CD8-positive, alpha-beta memory T cell (primary cell): ENCODE measurements at regions not wholly inside any gene's neighbourhood (a gene's known extent, or its start where the extent isn't known, plus 50 kb on each side); places are given as distances from the start of the nearest gene placed in this dataset.

Experiments
- CTCF ChIA-PET: fragments of 350-600 bp; sonication (Branson Sonifier 250); formaldehyde crosslinking; loops from one replicate; lab custom pipeline; 2021; ENCODE audit warnings: antibody characterized with exemption; lab: Charles Lee
- POLR2A ChIA-PET: fragments of 350-600 bp; sonication (Branson Sonifier 250); formaldehyde crosslinking; loops from one replicate; lab custom pipeline; 2021; ENCODE audit warnings: antibody characterized with exemption; lab: Charles Lee
- DNase-seq, 5 donors: peaks; one replicate each; pipeline versions ENCODE4 v3.0.0 to v3.0.0-alpha.2; 2020 to 2022; ENCODE audit warnings: mixed read lengths in 1 of 5
- H3K27ac ChIP-seq: one replicate; pipeline ENCODE4 v1.7.0; 2013; ENCODE audit warnings: low read depth, mild to moderate bottlenecking, low read length, moderate library complexity
- H3K27me3 ChIP-seq: 2 replicates; pipeline ENCODE4 v1.7.0; 2013; ENCODE audit warnings: low read length, mild to moderate bottlenecking; ENCODE audit not compliant: insufficient read depth, poor library complexity, severe bottlenecking
- H3K36me3 ChIP-seq: 2 replicates; pipeline ENCODE4 v1.7.0; 2013; ENCODE audit warnings: mild to moderate bottlenecking, low read length, moderate library complexity; ENCODE audit not compliant: insufficient read depth
- H3K4me1 ChIP-seq: 2 replicates; pipeline ENCODE4 v1.7.0; 2013; ENCODE audit warnings: mild to moderate bottlenecking, low read length, moderate library complexity; ENCODE audit not compliant: insufficient read depth
- H3K4me3 ChIP-seq: 2 replicates; pipeline ENCODE4 v1.7.0; 2013; ENCODE audit warnings: mild to moderate bottlenecking, low read length
- H3K9me3 ChIP-seq: 2 replicates; pipeline ENCODE4 v1.7.0; 2013; ENCODE audit warnings: mild to moderate bottlenecking, low read length
- H3K27ac Mint-ChIP-seq, 8 donors: one replicate each; pipeline ENCODE4 v1.8.0; 2020 to 2021; ENCODE audit warnings: mixed read lengths in 8 of 8, mild to moderate bottlenecking in 6 of 8, inconsistent platforms in 3 of 8, moderate library complexity in 3 of 8
- H3K27me3 Mint-ChIP-seq, 2 donors: one replicate each; pipeline ENCODE4 v1.8.0; 2020 to 2021; ENCODE audit warnings: mixed read lengths in 2 of 2, mild to moderate bottlenecking in 1 of 2, moderate library complexity in 1 of 2
- H3K36me3 Mint-ChIP-seq, 3 donors: one replicate each; pipeline ENCODE4 v1.8.0; 2020 to 2021; ENCODE audit warnings: mixed read lengths in 3 of 3, inconsistent platforms in 1 of 3, mild to moderate bottlenecking in 1 of 3
- H3K4me1 Mint-ChIP-seq, 3 donors: one replicate each; pipeline ENCODE4 v1.8.0; 2020 to 2021; ENCODE audit warnings: mixed read lengths in 3 of 3, inconsistent platforms in 1 of 3, mild to moderate bottlenecking in 1 of 3
- H3K4me3 Mint-ChIP-seq, 7 donors: one replicate each; pipeline ENCODE4 v1.8.0; 2020 to 2021; ENCODE audit warnings: mixed read lengths in 7 of 7, mild to moderate bottlenecking in 6 of 7, moderate library complexity in 4 of 7, inconsistent platforms in 2 of 7
- H3K9me3 Mint-ChIP-seq, 5 donors: one replicate each; pipeline ENCODE4 v1.8.0; 2020 to 2022; ENCODE audit warnings: mixed read lengths in 5 of 5, mild to moderate bottlenecking in 3 of 5, moderate library complexity in 2 of 5, inconsistent platforms in 1 of 5

DNA sequence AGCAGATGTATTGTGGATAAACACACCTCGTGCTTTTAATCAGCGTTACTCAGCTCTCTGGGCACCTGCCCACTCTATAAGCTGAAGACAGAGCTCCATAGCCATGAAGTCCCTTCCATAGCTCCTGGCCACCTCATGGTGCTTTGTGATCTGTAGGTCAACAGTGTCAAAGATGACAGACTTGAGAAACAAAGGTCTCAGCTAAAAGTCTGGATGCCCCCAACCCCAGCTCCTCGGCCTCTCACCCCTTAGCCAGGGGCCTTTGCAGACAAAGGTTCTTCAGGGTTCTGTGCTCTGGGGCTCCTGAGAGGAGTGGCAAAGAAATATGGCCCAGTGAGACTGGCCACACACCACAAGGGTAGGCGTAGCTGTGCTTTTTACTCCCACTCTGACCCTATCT lies 168.6 kb downstream of the KLF13 start:
- Histone ChIP-seq H3K4me3 (no peak overlapping the region), H3K4me1 (no peaks in the 10 kb centered on the region), H3K36me3 (no peaks in the 10 kb centered on the region), H3K9me3 (no peaks in the 10 kb centered on the region), H3K27ac (no peak overlapping the region), H3K27me3 (no peaks in the 10 kb centered on the region)
- CTCF ChIA-PET = interaction anchor here (1.4 to 1.5 kb wide), 2 partner anchors 10 to 294 kb away, joined by 3 to 4 read pairs; no protein-coding TSS in a partner anchor
- Mint-ChIP-seq H3K36me3 (peaks cover 0 to 11% (median 0%) of the 10 kb centered on the region in 3 donors), H3K4me3 (no peak overlapping the region), H3K9me3 (peaks cover 6 to 11% (median 9%) of the 10 kb centered on the region in 5 donors), H3K4me1 (peaks cover under 1 to 1% (median under 1%) of the 10 kb centered on the region in 3 donors), H3K27ac (no peak overlapping the region), H3K27me3 (peaks cover 0 to 2% of the 10 kb centered on the region in 2 donors)
- DNase-seq = no peak
- POLR2A ChIA-PET = no interaction called here

DNA sequence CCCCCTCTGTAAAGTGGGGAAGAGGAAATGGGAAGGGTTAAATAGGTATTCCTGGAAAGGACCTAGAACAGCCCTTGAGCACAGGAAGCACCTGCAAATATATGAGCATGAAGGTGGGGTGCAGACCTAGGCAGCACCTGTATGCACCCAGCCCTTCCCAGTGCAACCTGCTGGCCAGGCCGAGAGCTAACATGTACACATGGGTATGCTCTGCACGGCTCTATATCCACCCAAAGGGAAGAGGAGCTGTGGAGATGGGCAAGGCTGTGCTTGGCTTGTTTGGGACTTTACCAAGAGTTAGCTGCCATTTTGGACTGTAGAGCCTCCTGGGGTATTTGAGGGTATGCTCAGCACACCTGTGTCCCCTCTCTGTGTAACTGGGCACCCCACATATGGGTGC lies 171.2 kb downstream of the KLF13 start:
- no peak for DNase-seq
- POLR2A ChIA-PET = no interaction called here
- Histone ChIP-seq H3K27me3 (no peaks in the 10 kb centered on the region), H3K36me3 (no peaks in the 10 kb centered on the region), H3K27ac (no peak overlapping the region), H3K9me3 (no peaks in the 10 kb centered on the region), H3K4me1 (no peaks in the 10 kb centered on the region), H3K4me3 (no peak overlapping the region)
- Mint-ChIP-seq H3K9me3 (no peaks in the 10 kb centered on the region), H3K27ac (no peak overlapping the region), H3K27me3 (peaks cover 0 to 3% of the 10 kb centered on the region in 2 donors), H3K4me1 (no peaks in the 10 kb centered on the region), H3K4me3 (no peak overlapping the region), H3K36me3 (no peaks in the 10 kb centered on the region)
- CTCF ChIA-PET = interaction anchor here (1.0 to 1.6 kb wide), 3 partner anchors 8 to 298 kb away, joined by 4 read pairs; no protein-coding TSS in a partner anchor

DNA sequence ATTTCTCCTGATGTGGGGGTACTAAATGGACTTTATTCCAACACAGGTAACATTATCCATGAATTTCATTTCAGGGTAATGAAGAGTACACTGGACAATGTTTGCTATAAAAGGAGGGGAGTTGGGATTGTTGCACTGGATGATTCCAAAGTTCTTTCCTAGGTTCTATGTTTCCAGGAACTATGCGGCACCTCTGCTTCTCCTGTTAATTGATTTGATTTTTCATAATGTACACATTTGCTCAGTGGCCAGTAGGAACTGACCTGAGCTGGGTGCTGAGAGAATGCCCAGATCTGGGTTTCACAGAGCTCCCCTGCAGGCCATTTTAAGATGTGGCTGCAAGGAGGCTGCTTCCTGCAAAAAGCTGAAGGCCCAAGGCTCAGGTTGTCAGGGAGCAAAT lies 171.7 kb downstream of the KLF13 start:
- ChIA-PET POLR2A (no interaction called here), CTCF (interaction anchor here (1.0 to 1.6 kb wide), 3 partner anchors 8 to 298 kb away, joined by 4 read pairs; no protein-coding TSS in a partner anchor)
- no peaks in the 10 kb centered on the region for H3K4me1 ChIP-seq
- peaks cover 0 to 3% of the 10 kb centered on the region in 2 donors for H3K27me3 Mint-ChIP-seq
- H3K27ac ChIP-seq = no peak overlapping the region
- no peak overlapping the region for H3K27ac Mint-ChIP-seq
- no peak overlapping the region for H3K4me3 Mint-ChIP-seq
- H3K4me1 Mint-ChIP-seq = no peaks in the 10 kb centered on the region
- no peaks in the 10 kb centered on the region for H3K36me3 Mint-ChIP-seq
- no peak overlapping the region for H3K4me3 ChIP-seq
- no peaks in the 10 kb centered on the region for H3K27me3 ChIP-seq
- no peaks in the 10 kb centered on the region for H3K9me3 Mint-ChIP-seq
- DNase-seq = no peak
- H3K9me3 ChIP-seq = no peaks in the 10 kb centered on the region
- no peaks in the 10 kb centered on the region for H3K36me3 ChIP-seq

DNA sequence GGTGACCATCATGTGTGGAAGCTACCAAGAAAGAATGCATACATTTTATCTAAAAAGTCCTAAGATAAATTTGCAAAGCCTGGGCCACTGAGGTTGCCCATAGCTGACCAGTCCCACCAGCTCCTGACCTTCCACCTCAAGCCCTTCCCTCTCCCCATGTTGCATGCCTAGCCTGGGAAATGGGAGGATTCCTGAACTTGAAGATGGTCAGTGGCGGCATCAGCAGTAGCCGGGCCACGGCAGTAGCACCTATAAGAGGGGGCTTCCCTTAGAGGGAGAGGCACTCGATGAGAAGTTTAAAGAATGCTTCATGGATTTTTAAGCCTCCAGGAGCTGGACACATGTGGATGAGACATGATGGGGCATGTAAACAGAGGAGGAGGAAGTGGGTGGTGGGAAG lies 172.1 kb downstream of the KLF13 start:
- ChIA-PET POLR2A (no interaction called here), CTCF (interaction anchor here (1.0 to 1.6 kb wide), 3 partner anchors 9 to 299 kb away, joined by 4 read pairs; no protein-coding TSS in a partner anchor)
- Histone ChIP-seq H3K9me3 (no peaks in the 10 kb centered on the region), H3K27me3 (no peaks in the 10 kb centered on the region), H3K4me1 (no peaks in the 10 kb centered on the region), H3K36me3 (no peaks in the 10 kb centered on the region), H3K27ac (no peak overlapping the region), H3K4me3 (no peak overlapping the region)
- H3K36me3 Mint-ChIP-seq = no peaks in the 10 kb centered on the region
- no peaks in the 10 kb centered on the region for H3K4me1 Mint-ChIP-seq
- no peak overlapping the region for H3K4me3 Mint-ChIP-seq
- no peak for DNase-seq
- H3K9me3 Mint-ChIP-seq = no peaks in the 10 kb centered on the region
- H3K27ac Mint-ChIP-seq = no peak overlapping the region
- H3K27me3 Mint-ChIP-seq = peaks cover 0 to 3% of the 10 kb centered on the region in 2 donors

GRCh38 chr15:31499236-31499952 lies 172.8 kb downstream of the KLF13 start:
- Histone ChIP-seq H3K4me3 (no peak overlapping the region), H3K9me3 (no peaks in the 10 kb centered on the region), H3K4me1 (no peaks in the 10 kb centered on the region), H3K27ac (no peak overlapping the region), H3K36me3 (no peaks in the 10 kb centered on the region), H3K27me3 (no peaks in the 10 kb centered on the region)
- Mint-ChIP-seq H3K4me3 (no peak overlapping the region), H3K27me3 (peaks cover 0 to 3% of the 10 kb centered on the region in 2 donors), H3K4me1 (no peaks in the 10 kb centered on the region), H3K9me3 (no peaks in the 10 kb centered on the region), H3K36me3 (no peaks in the 10 kb centered on the region), H3K27ac (no peak overlapping the region)
- DNase-seq = no peak
- ChIA-PET CTCF (interaction anchor here (1.3 kb wide), 1 partner anchor 299 kb away, joined by 4 read pairs; no protein-coding TSS in a partner anchor), POLR2A (no interaction called here)

GRCh38 chr15:31499953-31500765 lies 173.5 kb downstream of the KLF13 start:
- Histone ChIP-seq H3K9me3 (no peaks in the 10 kb centered on the region), H3K36me3 (no peaks in the 10 kb centered on the region), H3K4me1 (no peaks in the 10 kb centered on the region), H3K4me3 (no peak overlapping the region), H3K27me3 (no peaks in the 10 kb centered on the region), H3K27ac (no peak overlapping the region)
- DNase-seq = no peak
- Mint-ChIP-seq H3K9me3 (no peaks in the 10 kb centered on the region), H3K4me1 (no peaks in the 10 kb centered on the region), H3K27ac (no peak overlapping the region), H3K27me3 (peaks cover 0 to 3% of the 10 kb centered on the region in 2 donors), H3K36me3 (no peaks in the 10 kb centered on the region), H3K4me3 (no peak overlapping the region)
- POLR2A ChIA-PET = no interaction called here
- CTCF ChIA-PET = interaction anchor here (0.8 kb wide), 1 partner anchor 134 kb away, joined by 3 read pairs; no protein-coding TSS in a partner anchor

GRCh38 chr15:31500766-31501449 lies 174.3 kb downstream of the KLF13 start:
- H3K27me3 Mint-ChIP-seq = peaks cover 0 to 3% of the 10 kb centered on the region in 2 donors
- no peaks in the 10 kb centered on the region for H3K4me1 Mint-ChIP-seq
- CTCF ChIA-PET = interaction anchor here (0.6 to 1.8 kb wide), 3 partner anchors 10 to 135 kb away, joined by 3 to 5 read pairs (median 3); no protein-coding TSS in a partner anchor
- Histone ChIP-seq H3K36me3 (no peaks in the 10 kb centered on the region), H3K4me1 (no peaks in the 10 kb centered on the region), H3K4me3 (no peak overlapping the region), H3K27me3 (no peaks in the 10 kb centered on the region), H3K27ac (no peak overlapping the region), H3K9me3 (no peaks in the 10 kb centered on the region)
- POLR2A ChIA-PET = no interaction called here
- no peak overlapping the region for H3K27ac Mint-ChIP-seq
- H3K9me3 Mint-ChIP-seq = no peaks in the 10 kb centered on the region
- DNase-seq = no peak
- no peaks in the 10 kb centered on the region for H3K36me3 Mint-ChIP-seq
- no peak overlapping the region for H3K4me3 Mint-ChIP-seq
